NCI-H510A (cell line): ENCODE measurements at regions not wholly inside any gene's neighbourhood (a gene's known extent, or its start where the extent isn't known, plus 50 kb on each side); places are given as distances from the start of the nearest gene placed in this dataset.
A peak's percentile ranks its signal among the peaks of the same experiment; 100 is the strongest.
"Not testable (repeated sequence)": the region's sequence is repeated elsewhere in the genome, so short reads cannot be mapped to it uniquely, and the experiment has no call there.

ENCODE experiments used
- DNase-seq: peaks from one replicate; lab custom pipeline; 2025; lab: John Stamatoyannopoulos, UW

DNA sequence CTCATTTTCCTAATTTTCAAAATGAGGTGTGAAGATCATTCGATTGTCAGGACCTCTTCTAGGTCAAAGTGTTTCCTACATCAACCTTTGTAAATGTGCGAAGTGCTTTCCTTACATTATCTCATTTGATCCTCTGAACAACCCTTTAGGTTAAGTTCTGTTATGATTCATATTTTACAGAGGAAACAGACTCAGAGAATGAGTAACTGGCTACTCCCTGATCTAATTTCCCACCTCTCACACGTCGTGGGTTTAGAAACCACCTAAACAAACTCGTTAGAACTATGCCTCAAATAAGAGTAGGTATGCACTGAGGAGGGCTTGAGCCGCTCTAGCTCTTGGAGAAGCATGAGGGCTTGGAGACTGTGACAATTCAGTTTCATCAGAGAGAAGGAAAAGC is 148.6 kb downstream of the CD47 start:
- DNase-seq: no peak

DNA sequence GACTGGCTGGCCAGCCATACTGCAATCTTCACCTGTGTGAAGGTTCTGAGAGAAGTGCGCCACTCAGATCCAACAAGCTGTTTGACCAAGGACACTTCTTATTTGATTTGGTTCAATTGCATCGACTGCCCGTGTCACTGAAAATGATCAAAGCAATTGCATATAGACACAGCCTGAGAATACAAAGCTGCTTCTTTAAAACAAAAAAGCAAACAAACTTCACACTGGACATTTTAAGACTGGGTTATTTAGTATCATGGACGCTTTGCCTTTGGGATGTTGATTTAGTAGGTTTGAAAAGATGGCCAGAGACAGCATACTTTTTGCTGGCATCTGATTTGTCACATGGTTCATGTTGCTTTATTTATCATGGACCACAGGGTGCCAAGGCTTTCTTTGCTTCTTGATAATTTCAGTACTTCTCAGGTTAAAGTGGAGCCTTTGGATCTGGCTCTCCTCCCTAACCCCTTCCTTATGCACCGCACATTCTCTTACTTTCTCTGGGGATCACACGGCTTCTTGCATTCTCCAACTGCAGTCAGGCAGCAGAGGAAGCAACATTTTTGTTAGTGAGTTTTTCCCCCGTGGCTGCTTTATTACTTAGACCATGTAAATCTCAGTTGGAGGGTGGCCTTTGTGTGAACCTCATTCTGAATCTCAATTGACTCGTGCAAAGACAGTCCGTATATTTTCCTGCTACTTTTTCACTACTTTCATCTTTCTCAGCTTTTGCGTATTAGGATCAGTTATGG is 151.0 kb downstream of the CD47 start:
- peak; percentile 1 for DNase-seq

DNA sequence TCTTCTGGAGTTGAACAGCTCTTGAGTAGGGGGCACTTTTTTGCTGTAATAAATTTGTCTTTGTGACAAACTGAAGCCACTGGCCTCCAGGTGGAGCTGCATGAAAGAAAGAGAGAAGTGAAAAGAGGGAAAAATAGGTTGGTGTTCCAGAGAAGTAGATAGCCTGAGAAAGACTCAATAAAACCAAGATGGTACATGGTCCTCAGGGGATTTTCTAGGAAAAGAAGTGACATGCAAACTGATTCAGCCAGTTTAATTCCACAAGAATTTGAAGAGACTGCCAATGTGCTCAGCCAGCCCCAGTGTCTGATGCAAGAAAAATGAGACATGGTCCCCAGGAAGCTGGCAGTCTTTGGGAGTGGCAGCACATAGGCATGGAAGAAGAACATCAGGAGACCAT is 152.7 kb downstream of the CD47 start:
- no peak for DNase-seq

DNA sequence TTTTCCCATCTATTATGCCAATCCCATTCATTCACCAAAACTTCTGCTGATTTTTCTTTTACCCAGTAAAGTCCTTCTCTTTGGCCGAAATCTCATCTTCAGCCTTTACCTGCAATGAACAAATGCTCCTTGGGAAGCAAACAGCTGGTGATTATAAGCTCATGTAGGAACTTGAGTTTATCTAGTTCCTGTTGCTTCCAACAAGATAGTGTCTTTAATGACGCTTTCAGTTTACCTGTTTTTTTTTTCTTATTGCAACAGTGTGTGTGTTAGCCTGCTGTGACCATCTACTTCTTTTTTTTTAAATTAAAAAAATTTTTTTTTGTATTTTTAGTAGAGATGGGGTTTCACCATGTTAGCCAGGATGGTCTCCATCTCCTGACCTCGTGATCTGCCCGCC is 156.0 kb downstream of the CD47 start:
- DNase-seq: no peak

DNA sequence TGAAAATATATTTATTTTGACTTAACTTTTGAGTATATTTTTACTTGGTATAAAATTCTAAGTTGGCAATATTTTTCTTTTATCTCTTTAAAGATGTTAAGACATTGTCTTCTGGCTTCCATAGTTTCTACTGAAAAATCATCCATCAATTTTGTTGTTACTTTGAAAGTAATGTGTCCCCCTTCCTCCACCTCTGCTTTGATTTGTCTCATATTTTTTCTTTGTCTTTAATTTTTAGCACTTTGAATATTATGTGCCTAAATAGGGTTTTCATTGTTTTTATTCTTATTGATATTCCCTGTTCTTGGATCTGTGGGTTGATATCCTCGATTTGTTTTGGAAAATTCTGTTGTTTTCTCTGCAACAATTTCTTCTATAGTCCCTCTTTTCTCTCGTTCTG is 157.4 kb downstream of the CD47 start:
- DNase-seq: no peak

DNA sequence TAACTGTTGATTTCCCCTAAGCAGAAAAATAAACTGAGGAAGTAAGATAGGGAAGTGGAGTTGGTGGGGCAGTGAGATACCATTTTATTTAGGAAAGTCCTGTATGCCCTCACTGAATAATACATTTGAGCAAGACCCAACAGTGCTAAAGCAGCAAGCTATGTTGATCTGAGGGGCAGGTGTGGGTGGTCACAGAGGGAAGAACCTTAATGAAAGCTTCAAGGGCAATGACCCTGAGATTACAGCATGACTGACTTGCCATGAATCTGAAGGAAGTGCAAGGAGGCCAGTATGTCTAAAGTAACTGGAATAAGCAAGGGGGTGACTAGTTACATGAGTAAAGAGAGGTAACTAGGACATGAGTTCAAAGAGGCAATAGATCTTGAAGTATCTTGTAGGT is 159.5 kb downstream of the CD47 start:
- DNase-seq: no peak

DNA sequence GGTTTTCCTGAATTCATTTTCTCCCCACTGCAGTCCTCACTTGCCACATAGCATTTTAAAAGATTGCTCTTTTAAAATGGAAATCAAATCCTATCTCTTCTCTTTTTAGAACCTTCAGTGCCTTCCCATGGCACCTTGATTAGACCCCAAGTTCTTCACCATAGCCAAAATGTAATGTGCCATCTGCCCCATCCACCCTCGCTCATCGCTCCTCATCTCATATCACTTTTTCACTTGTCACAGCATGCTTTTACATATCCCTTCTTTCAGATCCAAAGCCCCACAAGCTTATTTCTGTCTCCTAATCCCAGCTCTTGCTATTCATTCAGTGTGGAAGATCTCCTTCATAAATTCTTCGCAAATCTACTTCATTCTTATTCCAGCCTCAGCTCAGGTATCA is 161.7 kb downstream of the CD47 start:
- DNase-seq: no peak

DNA sequence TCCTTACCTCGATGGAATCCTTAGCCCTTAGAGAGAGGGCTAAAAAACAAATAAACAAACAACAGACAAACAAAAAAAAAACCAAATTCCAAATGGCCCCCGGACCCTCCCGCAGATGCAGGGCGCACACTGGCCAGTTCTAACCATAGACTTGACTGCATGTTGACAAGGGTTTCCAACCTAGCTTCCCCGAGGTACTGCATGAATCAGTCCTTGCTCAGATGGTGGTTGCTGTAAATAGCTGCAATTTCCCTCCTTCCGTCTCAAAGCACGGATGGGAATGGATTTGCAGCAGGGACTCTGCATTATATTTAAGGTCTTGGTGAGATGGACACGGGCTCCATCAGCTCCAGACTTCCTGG is 162.8 kb downstream of the CD47 start:
- DNase-seq: no peak

DNA sequence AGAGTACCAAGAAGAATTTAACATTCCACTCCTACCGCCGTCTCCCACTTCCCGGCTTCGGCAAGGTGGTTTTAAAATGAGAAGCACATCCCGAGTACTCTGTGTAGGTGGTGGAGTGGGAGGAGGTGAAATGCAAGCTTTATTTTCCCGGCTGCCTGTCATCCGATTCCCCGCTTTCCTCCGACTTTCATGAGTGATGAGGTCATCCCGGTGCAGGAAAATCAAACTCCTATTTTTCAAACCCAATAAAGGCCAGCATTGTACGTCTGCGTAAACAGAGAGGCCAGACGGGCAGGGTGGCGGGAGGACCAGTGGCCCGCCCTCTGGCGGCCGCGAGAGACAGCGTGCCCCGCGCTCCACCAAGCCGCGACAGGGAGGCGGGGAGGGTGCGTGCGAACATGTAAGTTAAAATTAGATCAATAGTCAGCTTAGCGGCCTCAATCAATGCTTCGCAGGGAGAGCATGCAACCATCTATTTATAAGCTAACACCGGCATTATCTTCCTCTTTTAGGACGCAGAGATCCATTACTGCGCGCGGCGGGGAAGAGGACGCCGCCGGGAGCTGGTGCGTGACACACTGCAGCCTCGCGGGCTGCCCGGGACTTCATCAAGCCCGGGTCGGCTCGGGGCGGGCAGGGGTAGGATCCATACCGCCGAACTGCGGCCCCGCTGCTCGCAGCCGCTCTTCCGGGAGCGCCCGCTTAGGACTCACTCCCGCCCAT is 163.3 kb downstream of the CD47 start:
- DNase-seq: peak; percentile 8

DNA sequence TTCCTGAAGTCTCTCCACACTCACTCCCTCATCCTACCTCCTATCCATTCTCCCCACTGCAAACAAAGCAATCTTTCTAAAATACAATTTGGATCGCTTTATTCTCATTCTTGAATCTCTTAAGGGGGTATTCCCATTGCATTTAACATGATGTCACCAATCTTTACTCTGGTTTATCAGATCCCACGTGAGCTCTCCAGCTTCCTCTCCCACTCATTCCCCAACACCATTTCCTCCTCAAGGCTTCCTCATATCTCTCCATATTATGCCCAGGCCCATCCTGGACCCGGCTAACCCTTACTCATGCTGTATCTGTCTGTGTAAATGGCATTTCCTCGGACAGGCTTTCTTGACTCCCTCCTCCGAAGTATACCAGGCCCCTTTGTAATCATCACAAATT is 165.0 kb downstream of the CD47 start:
- no peak for DNase-seq

DNA sequence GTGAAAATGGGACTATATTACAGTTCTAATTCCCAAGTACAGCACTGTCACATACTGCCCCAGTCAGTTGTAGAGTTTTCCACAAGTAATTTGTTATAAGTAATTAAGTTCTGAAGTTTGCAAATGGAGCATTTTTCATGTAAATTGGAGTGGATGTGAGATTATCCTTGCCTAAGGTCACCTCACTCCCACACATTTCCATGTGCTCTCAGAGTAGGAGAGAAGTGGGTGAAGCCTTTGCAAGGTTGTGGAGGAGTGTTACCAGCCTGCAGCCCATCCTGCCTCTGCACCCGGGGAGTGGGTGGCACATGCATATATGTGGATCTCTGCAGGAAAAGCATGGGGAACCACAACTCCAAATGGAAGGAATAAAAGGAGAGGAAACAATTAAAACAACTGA is 169.8 kb downstream of the CD47 start:
- no peak for DNase-seq

DNA sequence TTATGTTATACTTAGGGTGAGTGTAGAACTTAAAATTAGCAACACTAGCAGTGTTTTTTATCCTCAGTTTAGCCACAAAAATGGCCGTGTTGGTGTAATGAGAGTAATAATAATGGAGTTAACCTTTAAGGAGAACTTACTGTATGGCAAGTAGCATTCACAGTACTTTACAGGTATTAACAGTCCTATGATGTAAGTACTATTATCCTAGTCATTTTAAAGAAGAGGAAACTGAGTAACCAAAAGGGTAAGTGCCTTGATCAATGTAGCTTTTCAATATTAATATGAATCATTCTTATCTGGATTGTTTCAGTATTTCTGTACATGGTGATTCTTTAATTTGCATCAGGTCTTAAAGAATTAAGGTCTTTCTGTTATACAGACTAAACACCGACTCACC is 170.3 kb downstream of the CD47 start:
- DNase-seq: no peak

DNA sequence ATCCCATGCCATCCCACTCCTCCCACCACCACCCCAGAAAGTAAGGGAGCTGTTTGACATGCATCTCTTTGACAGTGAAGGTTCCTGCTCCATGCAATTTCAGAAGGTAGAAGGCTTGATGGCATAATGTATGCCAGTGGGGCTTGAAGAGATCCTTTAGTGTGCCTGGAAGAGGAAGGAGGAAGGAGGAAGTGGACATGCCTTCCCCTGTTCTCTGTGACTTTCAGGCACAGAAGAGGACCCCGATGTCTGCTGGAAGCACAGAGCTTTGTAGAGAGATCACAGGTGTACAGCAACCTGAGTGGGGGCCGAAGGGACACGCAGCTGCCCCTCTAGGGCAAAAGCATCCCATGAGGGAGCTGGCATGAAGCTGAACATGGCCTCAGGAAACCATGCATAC is 171.6 kb downstream of the CD47 start:
- no peak for DNase-seq

DNA sequence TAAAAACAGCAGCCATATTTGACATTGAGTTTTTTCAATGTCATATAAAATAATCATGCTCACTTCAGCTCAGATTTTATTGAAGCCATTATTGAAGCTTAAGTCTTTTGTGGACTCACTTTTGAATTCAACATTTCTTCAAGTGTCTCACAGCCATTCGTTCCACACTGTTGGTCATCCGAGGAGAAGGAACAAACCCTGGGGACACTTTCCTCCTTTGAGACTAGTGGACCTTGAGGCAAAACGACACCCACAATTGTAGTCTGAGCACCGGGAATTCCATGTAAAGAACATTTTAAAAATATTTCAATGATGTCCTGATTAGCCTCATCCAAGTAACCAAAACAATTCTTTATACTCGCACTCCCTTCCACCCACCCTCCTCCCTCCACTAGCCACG is 174.7 kb downstream of the CD47 start:
- no peak for DNase-seq

DNA sequence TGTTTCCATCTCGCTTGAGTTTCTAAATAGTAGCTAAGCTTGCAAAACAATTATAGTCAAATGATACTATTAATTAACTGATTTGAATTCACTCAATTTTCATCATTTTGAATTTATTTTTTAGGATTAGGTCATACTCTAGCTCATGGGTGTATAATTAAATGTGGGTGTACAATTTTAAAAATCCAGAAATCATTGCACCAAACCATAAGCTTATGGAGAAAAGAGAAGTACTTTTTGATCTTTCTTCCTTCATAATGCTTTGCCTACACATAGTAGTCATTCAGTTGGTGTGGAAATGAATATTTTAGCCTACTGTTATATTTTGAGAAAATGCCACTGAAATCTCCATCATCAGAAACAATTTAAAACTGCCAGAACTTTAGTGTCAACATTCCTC is 175.1 kb downstream of the CD47 start:
- no peak for DNase-seq

DNA sequence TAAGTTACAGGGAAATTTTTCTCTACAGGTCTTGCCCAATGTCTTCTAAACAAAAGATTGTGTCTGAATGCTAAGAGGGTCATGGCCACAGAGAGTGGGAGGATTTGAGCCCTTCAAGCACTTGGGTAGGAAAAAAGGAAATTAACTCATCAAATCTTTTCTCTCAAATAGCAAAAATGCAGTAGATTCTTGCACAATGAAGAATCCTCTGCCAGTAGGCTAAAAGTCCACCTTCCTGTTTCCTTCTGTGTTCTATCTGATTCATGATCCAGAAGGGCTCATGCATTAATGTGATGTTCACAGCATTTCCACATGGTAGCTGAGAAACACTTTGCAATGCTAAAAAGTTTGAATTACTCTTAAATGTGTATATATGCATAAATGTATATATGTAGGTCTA is 177.1 kb downstream of the CD47 start:
- no peak for DNase-seq

DNA sequence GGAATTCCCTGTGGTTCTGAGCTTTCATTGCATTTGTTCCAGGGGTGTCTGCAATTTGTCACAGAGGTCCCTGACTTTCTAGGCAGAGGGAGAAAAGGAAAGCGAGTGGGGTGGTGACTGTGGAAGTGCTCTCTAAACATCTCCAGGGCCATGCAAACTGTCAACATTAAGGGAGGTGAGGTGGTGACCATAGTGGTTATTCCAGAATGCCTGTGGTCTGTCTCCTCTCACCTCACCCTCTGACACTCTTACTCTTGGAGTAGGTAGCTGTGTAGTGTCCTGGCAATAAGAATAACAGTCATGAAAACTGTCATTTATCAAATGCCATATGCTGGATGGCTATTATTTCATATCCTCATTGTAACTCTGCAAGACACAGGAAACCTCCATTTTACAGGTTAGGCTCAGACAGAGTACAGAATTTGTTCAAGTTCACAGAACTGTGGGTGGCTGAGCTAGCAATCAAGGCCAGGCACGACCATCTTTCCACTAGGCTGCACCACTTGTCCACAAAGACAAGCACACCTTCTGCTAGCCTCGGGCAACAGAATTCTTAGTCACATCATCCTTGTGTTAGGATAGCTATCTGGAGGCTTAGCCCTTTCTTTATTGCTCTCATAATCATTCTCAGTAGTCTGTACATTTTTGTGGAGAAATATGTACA is 179.4 kb downstream of the CD47 start:
- no peak for DNase-seq

DNA sequence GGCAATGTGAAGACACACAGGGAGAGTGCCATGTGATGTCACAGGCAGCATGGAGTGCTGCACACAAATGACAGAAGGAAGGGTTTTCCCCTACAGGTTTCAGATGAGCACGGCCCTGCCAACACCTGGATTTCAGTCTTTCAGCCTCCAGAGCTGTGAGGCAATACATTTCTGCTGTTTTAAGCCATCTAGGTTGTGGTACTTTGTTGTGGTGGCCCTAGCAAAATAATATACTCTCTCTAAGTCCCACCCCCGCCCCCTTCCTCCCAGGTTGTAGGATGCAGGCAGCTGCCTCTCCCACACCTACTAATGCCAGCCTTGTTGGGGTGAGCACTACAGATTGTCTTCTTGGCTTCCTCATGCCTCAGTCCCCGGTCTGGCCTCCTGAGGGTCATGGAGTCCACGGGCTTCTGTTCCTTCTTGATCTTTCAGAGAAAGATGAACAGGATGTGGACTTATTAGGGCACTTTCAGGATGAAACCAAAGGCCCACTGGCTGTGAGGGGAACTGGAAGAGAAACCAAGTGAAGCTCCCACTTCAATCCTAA is 180.0 kb downstream of the CD47 start:
- DNase-seq: no peak

DNA sequence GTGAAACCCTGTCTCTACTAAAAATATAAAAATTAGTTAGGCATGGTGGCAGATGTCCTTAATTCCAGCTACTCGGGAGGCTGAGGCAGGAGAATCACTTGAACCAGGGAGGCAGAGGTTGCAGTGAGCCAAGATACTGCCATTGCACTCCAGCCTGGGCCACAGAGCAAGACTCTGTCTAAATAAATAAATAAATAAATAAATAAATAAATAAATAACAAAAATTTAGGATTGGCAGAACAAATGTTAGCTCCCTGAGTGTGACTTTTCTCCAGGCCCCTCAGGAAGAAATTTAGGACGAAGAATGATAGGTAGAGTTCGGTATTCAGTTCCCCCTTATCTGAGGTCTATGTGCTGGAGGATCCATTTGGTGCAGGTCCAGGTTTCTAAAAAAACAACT is 181.2 kb downstream of the CD47 start:
- not testable (repeated sequence) for DNase-seq

DNA sequence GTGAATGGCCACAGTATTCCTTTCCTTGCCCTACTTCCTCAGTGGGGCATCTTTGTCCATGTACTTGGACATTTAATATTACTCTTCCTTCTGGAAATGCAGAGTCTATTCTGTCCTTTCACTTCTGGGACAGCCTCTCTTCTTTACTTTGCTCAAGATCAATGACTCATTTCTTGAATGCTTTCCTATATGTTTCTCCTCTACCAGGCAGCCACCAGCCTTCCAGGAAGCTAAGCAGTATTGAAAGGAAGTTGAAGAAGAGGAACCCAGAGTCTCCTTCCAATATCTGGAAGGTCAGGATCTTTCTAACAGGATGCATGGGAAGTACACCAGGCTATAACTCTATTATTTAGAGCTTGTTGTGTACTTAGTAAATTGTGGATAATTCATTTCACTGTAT is 182.8 kb downstream of the CD47 start:
- no peak for DNase-seq

DNA sequence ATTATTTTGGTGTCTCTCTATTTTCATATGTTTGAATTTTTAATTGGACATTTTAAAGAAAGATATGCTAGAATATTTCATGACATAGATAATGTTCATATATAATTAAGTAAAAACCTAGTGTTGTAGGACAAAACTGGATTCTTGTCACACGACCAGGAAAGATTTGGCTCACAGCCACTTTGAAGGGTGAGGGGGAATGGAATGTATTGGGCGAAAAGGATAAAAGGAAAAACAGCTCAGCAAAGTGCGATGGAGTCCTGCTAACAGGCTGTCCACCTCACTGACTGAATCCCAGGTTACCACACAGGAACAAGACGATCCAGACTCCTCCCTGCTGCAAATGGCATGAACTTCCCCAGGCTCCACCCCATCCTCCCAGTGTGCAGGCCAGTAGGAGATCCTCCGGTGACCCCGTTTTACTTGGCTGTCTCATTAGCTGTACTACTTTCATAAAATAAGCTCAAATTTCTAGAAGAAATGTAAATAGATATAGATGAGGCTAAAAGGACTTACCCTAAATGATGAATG is 186.2 kb downstream of the CD47 start:
- DNase-seq: no peak

DNA sequence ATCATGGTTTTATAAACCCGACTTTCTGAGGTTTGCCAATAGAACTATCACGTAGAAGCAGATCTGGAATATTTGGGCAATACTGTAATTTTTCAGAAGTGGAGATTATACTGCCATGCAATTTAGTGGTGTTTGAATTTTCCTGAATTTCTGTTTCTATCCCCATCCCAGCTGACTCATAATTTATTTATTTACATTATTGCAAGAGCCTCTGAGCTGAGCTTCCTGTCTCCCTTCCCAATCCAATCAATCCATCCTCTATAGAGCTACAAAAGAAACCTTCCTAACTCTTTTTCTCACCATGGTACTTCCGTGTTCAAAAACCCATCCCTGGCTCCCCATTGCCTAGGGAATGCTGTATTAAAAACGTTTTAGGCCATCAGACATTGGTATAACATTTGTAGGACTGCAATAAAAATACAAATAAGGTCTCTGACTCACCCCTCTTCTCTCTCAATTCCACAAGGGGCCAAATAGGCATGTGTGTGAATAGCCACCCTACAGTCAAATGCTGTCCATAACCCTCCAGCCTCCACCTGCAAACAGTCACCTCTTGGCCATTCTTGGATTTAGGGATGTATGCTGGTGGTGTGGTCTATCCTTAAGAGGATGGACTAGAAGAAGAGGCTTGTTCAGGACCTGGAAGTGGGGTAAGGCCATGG is 190.7 kb downstream of the CD47 start:
- DNase-seq: no peak
